ENCODE measurements at regions not wholly inside any gene's neighbourhood (a gene's known extent, or its start where the extent isn't known, plus 50 kb on each side); places are given as distances from the start of the nearest gene placed in this dataset.

- ChIA-PET CTCF (ENCODE audit: partially characterized antibody) (interaction anchor here (1.3 kb wide), 1 partner anchor 52 kb away, joined by 3 read pairs; no protein-coding TSS in a partner anchor), POLR2A (ENCODE audit: partially characterized antibody) (interaction anchor here (0.5 kb wide), 1 partner anchor 1137 kb away, joined by 3 read pairs; no protein-coding TSS in a partner anchor)
- Histone ChIP-seq H3K23ac (ENCODE audit: insufficient read length) (no peak overlapping the region), H3K27me3 (replicated peaks in 1 of 4; ENCODE audit: control insufficient read depth in 3 of 4, extremely low read depth in 1 of 4, insufficient read depth in 3 of 4, low read length in 3 of 4) (no peaks in the 10 kb centered on the region), H2BK120ac (replicated peaks; ENCODE audit: low read depth, low read length) (no peak overlapping the region), H2AK5ac (ENCODE audit: low read depth, low read length) (no peak overlapping the region), H3K56ac (replicated peaks; ENCODE audit: insufficient read length, low read depth, low read length) (no peak overlapping the region), H4K8ac (ENCODE audit: extremely low read depth, insufficient read depth, low read length) (no peak overlapping the region), H3K23me2 (ENCODE audit: low read depth, low read length) (no peaks in the 10 kb centered on the region), H3K27ac (ENCODE audit: low read depth, low read length) (no peak overlapping the region), H3K14ac (ENCODE audit: insufficient read length) (no peak overlapping the region), H3K36me3 (ENCODE audit: control insufficient read depth in 2 of 4, insufficient read depth in 4 of 4, low read length in 3 of 4) (no peaks in the 10 kb centered on the region), H4K20me1 (replicated peaks in 1 of 2; ENCODE audit: control insufficient read depth in 1 of 2, insufficient read depth in 2 of 2, low read length in 2 of 2) (no peaks in the 10 kb centered on the region), H3K9me3 (ENCODE audit: insufficient read depth in 2 of 2, low read depth in 1 of 2, low read length in 1 of 2) (no peaks in the 10 kb centered on the region), H4K91ac (replicated peaks; ENCODE audit: insufficient read length, low read length) (no peak overlapping the region), H4K5ac (ENCODE audit: insufficient read length, low read depth, low read length) (no peak overlapping the region), H2BK15ac (ENCODE audit: low read length) (no peak overlapping the region), H3K79me1 (ENCODE audit: low read depth, low read length) (no peaks in the 10 kb centered on the region), H2BK5ac (ENCODE audit: low read depth, low read length) (no peak overlapping the region), H3K4me3 (ENCODE audit: extremely low read depth in 1 of 4, insufficient read depth in 2 of 4, low read depth in 3 of 4, low read length in 4 of 4) (no peak overlapping the region), H2BK12ac (ENCODE audit: low read depth, low read length) (no peak overlapping the region), H2BK20ac (ENCODE audit: low read length) (no peak overlapping the region), H2AFZ (ENCODE audit: low read length) (no peak overlapping the region), H3K4ac (replicated peaks; ENCODE audit: insufficient read length, low read depth, low read length) (no peak overlapping the region), H3K79me2 (ENCODE audit: control insufficient read depth in 1 of 2, insufficient read depth in 2 of 2, low read length in 2 of 2) (no peaks in the 10 kb centered on the region), H3K18ac (ENCODE audit: extremely low read depth, low read length) (no peak overlapping the region), H3K4me1 (replicated peaks in 1 of 4; ENCODE audit: control insufficient read depth in 3 of 4, insufficient read depth in 4 of 4, low read length in 3 of 4) (no peaks in the 10 kb centered on the region), H3K9ac (replicated peaks in 1 of 4; ENCODE audit: extremely low read depth in 1 of 4, low read depth in 3 of 4, low read length in 3 of 4) (no peak overlapping the region), H3K4me2 (ENCODE audit: insufficient read depth in 1 of 2, low read depth in 2 of 2, low read length in 2 of 2) (no peak overlapping the region)
- no peak for TF ChIP-seq BACH1 (IDR thresholded peaks at IDR 0.05; ENCODE audit: low read length)
- no peak for TF ChIP-seq EP300 (IDR thresholded peaks at IDR 0.05; ENCODE audit: borderline replicate concordance in 1 of 2, low read depth in 2 of 2, low read length in 2 of 2)
- no peak for TF ChIP-seq TBP (IDR thresholded peaks at IDR 0.05; ENCODE audit: low read depth, low read length)
- TF ChIP-seq GABPA (IDR thresholded peaks at IDR 0.05; ENCODE audit: borderline replicate concordance, insufficient read depth, low read length): no peak
- TF ChIP-seq FOSL1 (IDR thresholded peaks at IDR 0.05; ENCODE audit: insufficient read depth, low read depth, low read length): no peak
- no peak for TF ChIP-seq KDM4A (IDR thresholded peaks at IDR 0.05; ENCODE audit: low read depth, low read length, severe bottlenecking)
- no peak for TF ChIP-seq HDAC2 (IDR thresholded peaks at IDR 0.05; ENCODE audit: borderline replicate concordance in 1 of 2, low read depth in 2 of 2, low read length in 2 of 2)
- TF ChIP-seq CTBP2 (IDR thresholded peaks at IDR 0.05; ENCODE audit: borderline replicate concordance, insufficient read depth, insufficient read length, low read length): no peak
- TF ChIP-seq ZNF274 (IDR thresholded peaks at IDR 0.05; ENCODE audit: borderline replicate concordance, extremely low read depth, low read length): no peak
- no peak for TF ChIP-seq CTCF (IDR thresholded peaks at IDR 0.05; ENCODE audit: control extremely low read depth in 1 of 3, insufficient read depth in 1 of 3, low read depth in 1 of 3, low read length in 3 of 3)
- TF ChIP-seq PHF8 (conservative IDR thresholded peaks at IDR 0.05; ENCODE audit: low read depth, low read length): no peak
- DNase-seq (ENCODE audit: low read depth in 1 of 2, low spot score in 2 of 2) (no peak), FAIRE-seq (no peak)
- 90% methylated on average over 5 of the region's 5 CpGs; no CpG with 5 or more reads in 1 of the 2 experiments for WGBS, 2 experiments (ENCODE audit: extremely low coverage in 1 of 2, insufficient coverage in 1 of 2, insufficient read length in 1 of 2, insufficient replicate concordance in 2 of 2, low coverage in 1 of 2, low lambda C conversion rate in 2 of 2, missing lambda C conversion rate in 1 of 2)
Observed at GRCh38 chr6:145263778-145264211, 471.5 kb downstream of the EPM2A start.

All from H1 (cell line).